Iris pigment epithelial cell (primary cell): ENCODE measurements at regions not wholly inside any gene's neighbourhood (a gene's known extent, or its start where the extent isn't known, plus 50 kb on each side); places are given as distances from the start of the nearest gene placed in this dataset.
"Not testable (repeated sequence)": the region's sequence is repeated elsewhere in the genome, so short reads cannot be mapped to it uniquely, and the experiment has no call there.

Experiments used
- DNase-seq: peaks from one replicate; pipeline ENCODE4 v3.0.0-alpha.2; 2011; ENCODE audit warnings: low read depth

DNA sequence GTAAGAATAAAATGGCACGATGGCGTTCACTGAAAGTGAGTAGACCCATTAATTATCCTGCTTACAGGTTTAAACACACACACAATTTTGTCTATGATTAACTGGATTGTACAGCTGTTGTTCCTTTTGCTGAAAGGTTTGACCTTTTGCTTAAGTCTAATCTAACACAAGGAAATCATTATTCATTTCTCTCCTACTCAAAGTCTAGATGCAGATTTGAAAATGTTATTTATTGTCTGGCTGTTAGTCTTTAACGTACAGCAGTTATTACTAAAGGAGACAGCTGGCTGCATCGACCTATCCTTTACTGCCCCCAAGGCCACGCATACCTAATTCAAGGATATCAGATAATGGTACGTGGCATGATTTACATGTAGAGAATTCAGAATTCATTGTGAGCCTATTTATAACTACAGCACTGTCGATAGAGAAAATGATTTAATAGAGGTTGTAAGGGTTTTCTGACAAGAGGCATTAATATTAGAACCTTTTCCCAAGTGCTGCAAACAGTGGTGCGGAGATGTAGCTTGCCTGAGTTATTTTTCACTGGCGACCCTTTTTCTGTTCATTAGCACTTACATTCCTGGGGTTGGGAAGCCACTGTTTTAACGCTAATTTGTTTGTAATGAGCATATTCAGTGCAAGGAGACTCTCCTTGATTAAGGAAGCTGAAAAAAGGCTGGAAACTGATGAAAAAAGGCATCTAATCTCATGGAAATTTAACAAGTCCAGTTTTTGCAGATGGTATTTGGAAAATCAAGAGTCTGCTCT, 368.4 kb upstream of the GRAMD2B start:
- DNase-seq = no peak

DNA sequence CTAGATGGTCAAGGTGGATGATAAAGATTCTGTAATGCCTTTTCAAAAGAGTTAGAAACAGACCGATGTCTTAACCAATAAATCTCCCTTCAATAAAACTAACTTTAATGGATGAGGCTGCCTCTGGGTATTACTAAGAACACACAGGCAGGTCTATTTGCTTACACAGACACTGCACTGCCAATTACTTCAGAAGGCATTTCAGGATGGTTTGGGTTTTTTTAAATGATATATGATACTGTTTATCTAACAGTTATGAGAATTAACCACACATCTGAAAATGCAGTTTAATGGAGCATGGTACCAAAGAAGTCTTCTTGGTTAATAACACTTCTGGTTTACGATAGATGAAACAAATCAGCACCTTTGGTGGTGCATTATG, 367.9 kb upstream of the GRAMD2B start:
- DNase-seq = no peak

DNA sequence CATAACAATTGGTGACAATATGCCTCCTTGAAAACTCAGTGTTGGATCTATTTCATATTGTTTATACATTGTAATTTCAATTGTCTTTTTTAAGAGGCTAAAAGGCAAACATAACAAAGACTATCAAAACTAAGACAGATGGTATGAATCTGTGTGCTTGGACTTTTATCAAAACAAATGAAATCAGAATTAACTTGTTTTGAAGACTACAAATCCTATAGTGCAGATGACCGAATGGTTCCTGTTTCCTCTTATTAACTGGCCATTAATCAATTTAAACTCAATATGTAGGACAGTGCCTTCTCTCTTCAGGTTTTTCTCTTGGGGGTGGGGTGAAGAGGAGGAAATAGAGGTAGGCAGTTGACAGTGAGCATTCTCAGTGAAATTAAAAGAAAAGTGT, 366.9 kb upstream of the GRAMD2B start:
- no peak for DNase-seq

DNA sequence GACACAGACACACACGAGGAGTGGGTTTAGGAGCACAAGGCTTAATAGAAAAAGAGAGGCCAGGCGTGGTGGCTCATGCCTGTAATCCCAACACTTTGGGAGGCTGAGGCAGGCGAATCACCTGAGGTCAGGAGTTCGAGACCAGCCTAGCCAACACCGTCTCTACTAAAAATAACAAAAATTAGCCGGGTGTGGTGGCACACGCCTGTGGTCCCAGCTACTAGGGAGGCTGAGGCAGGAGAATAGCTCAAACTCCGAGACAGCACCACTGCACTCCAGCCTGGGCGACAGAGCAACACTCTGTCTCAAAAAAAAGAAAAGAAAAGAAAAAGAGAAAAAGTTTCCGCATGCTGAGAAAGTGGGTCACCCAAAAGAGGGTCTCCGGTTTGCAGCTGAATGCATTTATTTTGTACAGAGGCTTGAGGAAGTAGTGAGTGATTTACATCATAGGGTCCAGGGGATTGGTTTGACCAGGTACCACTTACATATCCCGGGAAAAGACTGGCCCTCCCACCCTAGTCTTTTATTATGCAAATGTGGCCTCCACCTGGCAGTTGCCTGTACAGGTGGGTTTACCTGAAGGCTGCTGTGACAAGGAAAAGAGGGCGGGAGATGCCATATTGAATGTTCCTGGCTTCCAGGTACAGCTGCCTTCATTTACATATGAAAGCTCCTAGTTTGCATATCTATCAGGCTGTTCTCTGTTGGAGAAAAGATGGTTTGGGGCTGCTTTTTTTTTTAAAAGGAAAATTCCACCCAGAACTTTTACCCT, 366.2 kb upstream of the GRAMD2B start:
- DNase-seq = no peak

DNA sequence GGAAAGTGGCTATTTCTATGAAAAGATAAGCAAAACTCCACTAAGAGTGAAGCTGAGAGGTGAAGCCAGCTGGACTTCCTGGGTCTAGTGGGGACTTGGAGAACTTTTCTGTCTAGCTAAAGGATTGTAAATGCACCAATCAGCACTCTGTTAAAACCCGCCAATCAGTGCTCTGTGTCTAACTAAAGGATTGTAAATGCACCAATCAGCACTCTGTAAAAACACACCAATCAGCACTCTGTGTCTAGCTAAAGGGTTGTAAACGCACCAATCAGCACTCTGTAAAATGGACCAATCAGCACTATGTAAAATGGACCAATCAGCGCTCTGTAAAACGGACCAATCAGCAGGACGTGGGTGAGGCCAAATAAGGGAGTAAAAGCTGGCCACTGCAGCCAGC, 364.8 kb upstream of the GRAMD2B start:
- DNase-seq = not testable (repeated sequence)

DNA sequence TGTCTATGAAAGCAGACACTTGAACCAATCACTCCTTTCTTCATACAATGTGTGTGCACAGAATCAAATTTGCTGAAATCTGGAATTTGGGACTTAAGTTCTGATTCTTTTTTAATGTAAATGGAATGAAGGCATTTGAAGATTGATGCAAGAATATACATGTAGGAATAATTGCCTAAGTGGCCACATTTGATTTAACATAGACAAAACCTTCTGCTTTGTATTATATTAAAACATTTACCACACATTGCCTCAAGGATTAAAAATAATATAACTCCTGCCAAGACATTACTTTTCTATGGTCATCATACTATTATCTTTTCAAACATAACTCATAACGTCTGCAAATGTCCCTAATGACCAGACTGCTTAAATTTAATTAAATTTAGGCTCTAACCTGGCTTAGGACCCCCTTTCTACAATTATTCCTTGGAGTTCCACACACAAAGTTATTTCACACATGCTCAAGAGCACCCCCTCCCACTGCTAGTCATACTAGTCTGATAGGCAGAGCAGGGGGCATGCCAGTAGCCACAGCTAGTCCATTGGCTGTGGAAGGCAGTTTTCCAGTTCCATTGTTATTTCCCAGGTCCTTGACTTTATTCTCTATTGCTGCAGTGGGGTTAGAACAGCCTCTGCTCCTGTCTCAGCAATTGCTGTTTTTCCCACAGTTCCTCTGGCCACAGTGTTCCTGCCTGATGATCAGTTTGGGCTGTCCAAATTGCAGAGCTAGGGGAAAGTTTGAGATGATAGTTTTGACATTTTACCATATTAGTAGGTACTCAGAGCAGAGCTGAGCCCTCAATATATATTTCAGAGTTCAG, 360.6 kb upstream of the GRAMD2B start:
- no peak for DNase-seq

DNA sequence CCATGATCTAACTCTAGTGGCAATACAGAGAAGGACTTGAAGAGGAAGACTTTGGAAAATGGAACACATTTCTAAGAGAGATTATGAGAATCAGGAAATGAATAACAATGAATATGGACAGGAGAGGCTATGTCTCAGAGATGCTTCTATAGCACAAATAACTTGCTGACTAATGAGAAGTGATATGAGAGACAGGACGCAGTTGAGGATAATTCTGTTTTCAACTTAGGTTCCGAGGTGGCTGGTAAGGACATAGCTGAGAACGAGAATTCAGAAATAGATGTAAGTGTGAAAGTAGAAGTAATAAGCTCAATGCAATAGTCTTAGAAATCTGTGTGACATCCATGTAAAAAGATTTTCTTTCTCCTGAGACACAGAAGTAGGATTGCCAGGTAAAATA, 358.1 kb upstream of the GRAMD2B start:
- DNase-seq = no peak

DNA sequence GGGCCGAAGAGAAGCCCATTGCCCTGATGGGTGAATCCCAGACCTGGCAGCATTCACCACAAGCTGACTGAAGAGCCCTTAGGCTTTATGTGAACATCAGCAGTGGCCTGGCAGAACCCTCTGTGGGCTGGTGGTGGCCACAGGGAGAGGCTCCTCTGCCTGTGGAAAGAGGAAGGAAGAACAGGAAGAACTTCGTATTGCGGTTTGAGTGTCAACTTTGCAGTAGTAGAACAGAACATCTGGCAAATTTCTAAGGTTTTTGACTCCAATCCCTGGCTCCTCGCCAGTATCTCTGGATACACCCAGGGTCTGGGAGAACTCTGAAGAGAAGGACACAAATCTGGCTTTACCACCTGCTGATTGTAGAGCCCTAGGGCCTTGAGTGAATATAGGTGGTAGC, 356.4 kb upstream of the GRAMD2B start:
- DNase-seq = no peak

DNA sequence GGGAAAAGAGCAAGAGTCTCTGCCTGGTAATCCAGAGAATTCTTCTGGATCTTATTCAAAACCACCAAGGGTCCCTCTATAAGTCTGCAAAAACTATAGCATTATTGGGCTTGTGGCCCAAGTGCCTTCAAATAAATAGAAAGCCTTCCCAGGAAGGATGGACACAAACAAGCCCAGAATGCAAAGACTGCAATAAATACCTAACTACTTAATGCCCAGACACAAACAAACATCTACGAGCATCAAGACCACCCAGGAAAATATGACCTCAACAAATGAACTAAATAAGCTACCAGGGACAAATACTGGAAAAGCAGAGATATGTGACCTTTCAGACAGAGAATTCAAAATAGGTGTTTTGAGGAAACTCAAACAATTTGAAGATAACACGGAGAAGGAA, 355.8 kb upstream of the GRAMD2B start:
- DNase-seq = no peak

DNA sequence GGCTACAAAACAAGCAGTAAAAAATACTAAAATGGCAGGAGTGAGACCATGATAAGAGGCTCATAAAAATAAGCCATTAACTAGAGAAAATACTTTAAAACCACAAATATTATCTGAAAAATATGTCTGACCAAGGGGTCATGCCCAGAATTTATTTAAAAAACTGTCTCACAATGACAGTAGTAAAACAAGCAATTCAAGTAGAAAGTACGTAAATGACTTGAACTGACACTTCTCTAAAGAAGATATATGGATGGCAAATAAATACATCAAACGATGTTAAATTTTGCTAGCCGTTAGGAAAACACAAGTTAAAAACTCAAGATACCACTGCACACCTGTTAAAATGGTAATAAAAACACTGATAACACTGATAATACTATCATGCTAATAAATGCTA, 353.9 kb upstream of the GRAMD2B start:
- no peak for DNase-seq

DNA sequence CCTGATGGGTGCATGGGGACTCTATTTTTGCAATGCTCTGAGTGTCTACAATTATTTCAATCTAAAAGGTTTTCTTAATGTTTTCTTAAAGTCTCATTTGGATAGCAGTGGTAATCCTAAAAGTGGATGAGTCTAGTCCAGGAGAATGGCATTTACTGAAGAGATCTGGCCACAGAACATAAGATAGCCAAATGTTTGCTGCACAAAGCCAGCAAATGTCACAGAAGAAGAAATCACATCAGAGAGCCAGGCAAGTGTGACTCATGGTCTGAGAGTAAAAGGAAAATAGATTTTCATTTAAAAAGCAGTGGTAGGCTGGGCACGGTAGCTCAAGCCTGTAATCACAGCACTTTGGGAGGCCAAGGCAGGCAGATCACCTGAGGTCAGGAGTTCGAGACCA, 352.7 kb upstream of the GRAMD2B start:
- no peak for DNase-seq

DNA sequence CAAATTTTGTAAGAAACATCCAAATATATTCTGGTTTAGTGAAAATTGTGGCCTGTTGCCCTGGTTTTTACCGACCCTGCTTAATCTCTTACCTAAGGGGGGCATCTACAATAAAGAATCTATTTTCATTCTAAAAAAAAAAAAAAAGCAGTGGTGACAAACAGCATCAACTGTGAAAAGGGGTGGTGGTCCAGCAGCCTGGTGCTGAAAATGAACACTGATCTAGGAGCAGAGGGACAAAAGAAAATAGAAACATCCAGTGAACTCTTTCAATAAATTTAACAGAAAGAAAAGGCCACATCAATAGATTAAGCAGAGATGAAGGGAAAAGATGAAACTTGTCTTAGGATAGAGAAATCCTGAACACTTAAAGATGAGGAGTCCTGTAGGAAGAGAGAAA, 348.7 kb upstream of the GRAMD2B start:
- no peak for DNase-seq

DNA sequence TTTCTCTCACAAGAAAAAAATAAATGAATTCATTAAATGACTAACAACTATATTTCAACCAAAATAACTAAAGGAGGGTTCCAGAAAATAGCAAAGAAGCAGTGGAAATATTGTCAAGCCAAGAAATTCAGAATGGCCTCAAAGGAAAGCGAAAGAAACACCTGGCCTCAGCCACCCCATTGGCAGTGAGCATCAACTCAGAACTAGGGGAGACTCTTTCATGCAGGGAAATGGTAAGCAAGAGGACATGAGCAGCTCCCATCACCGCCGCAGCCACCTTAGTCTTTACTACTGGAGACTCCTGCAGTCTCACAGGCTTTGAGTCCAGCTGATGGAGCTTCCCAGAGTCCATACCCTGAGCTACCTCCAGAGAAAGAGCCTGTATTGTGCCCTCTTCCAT, 343.9 kb upstream of the GRAMD2B start:
- DNase-seq = no peak

DNA sequence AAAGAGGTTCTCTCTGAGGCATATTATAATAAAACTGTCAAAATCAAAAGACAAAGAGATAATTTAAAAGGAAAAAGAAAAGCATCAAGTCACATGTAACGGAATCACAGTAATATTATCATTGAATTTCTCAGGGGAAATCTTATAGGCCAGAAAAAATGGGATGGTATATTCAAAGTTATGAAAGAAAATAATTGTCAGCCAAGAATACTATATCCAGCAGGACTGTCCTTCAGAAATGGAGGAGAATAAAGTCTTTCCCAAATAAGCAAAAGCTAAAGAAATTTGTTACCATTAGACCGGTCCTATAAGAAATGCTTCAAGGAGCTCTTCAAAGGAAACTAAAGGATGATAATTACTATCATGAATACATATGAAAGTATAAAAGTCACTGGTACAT, 342.0 kb upstream of the GRAMD2B start:
- DNase-seq = no peak

DNA sequence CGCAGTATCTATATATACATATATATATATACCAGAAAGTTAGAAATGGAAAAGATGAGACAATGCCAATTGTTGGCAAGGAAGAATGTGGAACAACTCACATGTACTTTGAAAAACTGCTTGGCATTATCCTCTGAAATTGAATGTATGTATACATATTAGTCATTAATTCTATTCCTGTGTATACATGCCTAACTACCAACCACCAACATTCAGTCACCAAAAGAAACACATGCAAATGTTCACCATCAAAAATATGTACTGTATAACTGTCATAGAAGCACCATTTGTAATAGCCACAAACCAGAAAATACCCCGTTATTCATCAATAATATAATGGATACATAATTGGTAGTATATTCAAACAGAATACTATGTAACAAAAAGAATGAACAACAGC, 330.2 kb upstream of the GRAMD2B start:
- no peak for DNase-seq

DNA sequence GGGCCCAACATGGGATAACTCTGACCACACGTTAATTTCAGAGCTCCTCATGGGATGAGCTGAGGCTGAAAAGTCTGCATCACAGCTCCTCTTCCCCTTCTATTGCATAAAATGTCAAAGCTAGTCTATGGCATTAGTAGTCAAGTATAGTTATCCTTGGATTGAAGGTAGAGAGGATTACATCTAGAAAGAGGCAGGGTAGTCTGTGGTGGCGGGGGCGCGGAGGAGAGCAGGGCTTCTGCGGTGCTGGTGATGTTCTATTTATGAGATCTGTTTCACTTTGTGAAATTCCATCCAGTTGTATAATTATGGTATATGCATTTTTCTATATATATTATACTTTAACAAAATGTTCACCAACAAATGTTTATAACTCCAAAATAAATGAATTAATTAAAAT, 329.5 kb upstream of the GRAMD2B start:
- DNase-seq = no peak

DNA sequence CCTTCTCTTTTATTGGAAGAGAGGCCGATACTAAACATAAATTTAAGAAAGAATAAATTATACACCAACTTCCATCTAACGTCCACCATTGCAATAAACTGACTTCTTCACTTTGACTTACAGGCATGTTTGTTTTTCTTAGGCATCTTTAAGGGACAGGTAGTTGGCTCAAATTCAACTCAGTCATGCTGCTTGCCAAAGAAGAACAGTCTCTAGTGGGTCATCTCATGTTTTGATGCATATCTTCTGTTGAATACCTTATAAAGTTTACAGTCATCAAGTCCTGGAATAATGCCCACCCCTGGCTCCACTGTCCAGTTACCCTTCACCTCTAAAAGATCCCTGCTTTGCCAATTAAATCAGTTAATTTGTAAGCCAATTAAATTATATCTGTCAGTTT, 328.2 kb upstream of the GRAMD2B start:
- no peak for DNase-seq

DNA sequence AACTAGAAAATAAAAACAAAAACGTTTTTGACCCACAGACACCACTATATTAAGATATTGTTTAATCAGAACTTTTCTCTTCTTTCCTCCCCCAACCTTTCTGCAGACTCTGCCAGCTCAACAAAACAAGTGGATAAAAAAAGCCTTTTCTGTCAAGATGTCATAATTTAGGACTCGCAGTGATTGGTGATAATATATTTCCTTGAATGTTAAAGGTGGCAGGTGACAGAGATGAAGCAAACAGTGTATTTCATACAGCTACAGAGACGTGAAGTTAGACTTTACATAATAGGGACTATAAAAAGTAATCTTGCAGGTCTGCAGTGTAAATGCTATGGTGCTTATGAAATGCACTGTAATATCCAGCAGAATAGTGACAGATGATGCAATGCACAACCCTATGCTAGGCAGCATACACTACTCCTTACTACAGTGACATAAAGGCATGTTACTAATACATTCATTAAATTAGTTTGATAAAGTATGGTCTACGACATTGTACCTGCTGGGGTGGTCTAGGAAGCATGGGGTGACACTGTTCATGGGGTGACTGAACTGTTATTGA, 326.7 kb upstream of the GRAMD2B start:
- no peak for DNase-seq

DNA sequence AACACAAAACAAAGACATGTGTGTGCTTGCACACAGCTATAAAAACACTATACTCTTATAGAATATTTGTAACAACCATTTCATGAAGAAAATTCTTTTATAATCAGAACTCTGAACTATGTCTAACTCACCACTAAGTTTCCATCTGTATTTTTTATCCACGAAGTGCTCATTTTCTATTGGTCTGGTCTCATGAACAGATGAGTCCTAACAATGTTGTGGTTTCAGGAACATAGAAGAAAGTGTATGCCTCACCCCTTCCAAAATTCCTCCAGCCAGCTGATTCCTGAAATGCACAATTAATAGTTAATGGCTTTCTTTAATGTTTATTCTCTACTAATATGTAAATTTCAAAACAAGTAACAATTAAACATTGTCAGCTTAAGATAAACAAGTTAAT, 325.3 kb upstream of the GRAMD2B start:
- no peak for DNase-seq

DNA sequence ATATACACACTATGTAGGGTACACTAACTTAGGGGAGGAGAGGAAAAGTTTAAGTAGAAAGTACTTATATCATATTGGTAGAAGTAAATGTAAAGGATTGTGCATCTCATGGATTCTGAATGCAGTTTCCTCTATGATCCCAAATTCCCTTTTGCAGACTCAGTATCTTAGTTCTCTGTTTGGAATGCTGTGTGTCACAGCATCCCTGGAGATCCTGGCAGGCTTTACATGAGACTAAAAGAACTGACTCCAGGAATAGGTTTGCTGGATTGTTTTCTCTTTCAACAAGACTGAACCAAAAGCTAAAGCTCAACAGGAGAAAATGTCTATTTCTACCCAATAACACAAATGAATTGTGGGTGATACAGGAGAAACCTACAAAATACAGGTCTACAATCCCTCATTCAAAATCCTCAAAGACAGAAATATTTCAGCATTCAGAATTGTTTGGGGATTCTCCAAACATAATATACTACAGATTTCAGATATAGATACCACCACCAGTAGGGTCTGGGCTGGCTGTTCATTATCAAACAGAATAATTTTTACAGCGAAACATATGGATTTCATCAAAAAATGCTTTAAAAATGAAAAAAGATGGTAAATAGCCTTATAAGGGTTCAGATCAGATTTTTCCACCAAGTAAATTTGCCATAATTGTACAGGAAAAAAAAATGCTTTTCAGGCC, 324.7 kb upstream of the GRAMD2B start:
- DNase-seq = peak; percentile 9

DNA sequence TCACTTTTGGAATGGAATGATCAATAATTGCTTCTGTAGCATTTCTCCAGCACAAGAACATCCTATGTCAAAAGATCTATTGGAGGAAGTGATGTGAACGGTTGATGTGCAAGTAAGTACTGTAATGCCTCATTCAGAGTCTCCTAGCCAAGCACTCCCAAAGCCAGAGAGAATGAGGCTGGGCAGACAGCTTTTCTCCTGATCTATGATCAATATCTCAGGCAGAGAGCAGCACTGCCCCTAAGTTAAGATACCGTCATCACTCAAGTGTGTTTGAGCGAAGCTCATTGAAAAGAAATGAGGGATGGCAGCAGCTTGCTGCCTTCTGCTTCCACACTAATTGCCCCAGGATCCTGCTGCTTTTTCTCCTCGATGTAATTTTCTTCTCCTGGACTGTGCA, 324.1 kb upstream of the GRAMD2B start:
- no peak for DNase-seq

DNA sequence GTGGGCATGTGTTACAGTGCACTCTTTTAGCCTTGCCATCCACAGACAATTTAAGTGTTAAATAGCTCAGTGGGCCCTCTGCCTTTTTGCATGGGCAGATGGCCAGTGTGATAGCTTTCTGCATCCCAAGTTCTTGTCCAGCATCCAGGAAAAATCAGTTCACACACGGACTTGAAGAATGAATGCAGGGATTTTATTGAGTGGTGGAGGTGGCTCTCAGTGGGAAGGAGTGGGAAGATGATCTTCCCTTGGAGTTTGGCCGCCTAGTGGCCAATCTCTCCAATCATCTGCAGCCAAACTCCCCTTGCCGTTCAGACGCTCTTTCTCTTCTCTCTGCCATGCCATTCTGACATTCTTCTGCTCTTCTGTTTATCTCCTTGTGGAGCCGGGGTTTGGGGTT, 322.4 kb upstream of the GRAMD2B start:
- DNase-seq = no peak
